Right lobe of liver (tissue), 6 donors: ENCODE measurements at regions not wholly inside any gene's neighbourhood (a gene's known extent, or its start where the extent isn't known, plus 50 kb on each side); places are given as distances from the start of the nearest gene placed in this dataset.

ENCODE experiments used
- ATAC-seq, 4 donors: fragments of 200-7000 bp; cut with Tn5 transposase; one replicate each; pipeline ENCODE4 v1.9.1; 2020; ENCODE audit warnings: mild to moderate bottlenecking in 4 of 4, moderate library complexity in 4 of 4
- DNase-seq, 3 donors: peaks; one replicate each; pipeline ENCODE4 v3.0.0-alpha.2; 2020
- H3K27ac ChIP-seq, 3 donors: fragments of 200-600 bp; one replicate each; pipeline ENCODE4 v1.8.0; 2022
- H3K27me3 ChIP-seq, 2 donors: fragments of 200-600 bp; one replicate each; pipeline ENCODE4 v1.8.0; 2022
- H3K36me3 ChIP-seq, 4 donors: fragments of 200-600 bp; sonication (generic) in 1 of 4; one replicate each; pipeline versions ENCODE4 v1.5.1 to v1.8.0; 2017 to 2022; ENCODE audit warnings: control low read depth in 1 of 4
- H3K4me1 ChIP-seq, 4 donors: fragments of 200-600 bp; sonication (generic) in 1 of 4; one replicate each; pipeline versions ENCODE4 v1.5.1 to v1.8.0; 2017 to 2022; ENCODE audit warnings: control low read depth in 1 of 4
- H3K4me3 ChIP-seq, 3 donors: fragments of 200-600 bp; one replicate each; pipeline ENCODE4 v1.8.0; 2022
- H3K9me3 ChIP-seq, 4 donors: fragments of 200-600 bp; sonication (generic) in 1 of 4; one replicate each; pipeline versions ENCODE4 v1.5.1 to v1.8.0; 2017 to 2022; ENCODE audit warnings: control low read depth in 1 of 4
- CTCF ChIP-seq, 4 donors: fragments of 200-600 bp in 3 of 4; fragments of 450-650 bp in 1 of 4; IDR thresholded peaks; one replicate each; pipeline versions ENCODE4 v1.5.1 to v1.8.0; 2016 to 2022; ENCODE audit warnings: antibody characterized with exemption in 4 of 4, mild to moderate bottlenecking in 2 of 4
- POLR2A ChIP-seq: fragments of 450-650 bp; IDR thresholded peaks from one replicate; pipeline ENCODE4 v1.6.1; 2017; ENCODE audit warnings: antibody characterized with exemption, mild to moderate bottlenecking
- WGBS: methylation state at CpG from one replicate; pipeline ENCODE4 v1.1.6; 2018; ENCODE audit warnings: low coverage, low lambda C conversion rate; ENCODE audit not compliant: insufficient coverage; ENCODE audit errors: missing lambda C conversion rate; 5-methylcytosine and 5-hydroxymethylcytosine counted together
- intact Hi-C, 2 donors: fragments of 100-400 bp; cut with DNase I; formaldehyde crosslinking; loops; one replicate each; pipeline versions ENCODE4 v1.11.2 to v1.14.1; 2022
- donor health status: DM: no; HTN: yes; CAD: no.
- donor health status: DM: no; HTN: no; CAD: no.
- donor health status: DM: no; HTN: no; CAD: no.
- donor health status: DM: no; HTN: yes; CAD: no.
- donor health status: DM: no; HTN: yes; CAD: no.

- no peaks in the 10 kb centered on the region for H3K9me3 ChIP-seq
- no peaks in the 10 kb centered on the region for H3K36me3 ChIP-seq
- TF ChIP-seq POLR2A = no peak
- no peak for TF ChIP-seq CTCF (IDR thresholded peaks at IDR 0.05)
- DNase-seq (no peak), ATAC-seq (no peak)
- no peaks in the 10 kb centered on the region for H3K27me3 ChIP-seq
- intact Hi-C loops = no loop called here
- H3K4me3 ChIP-seq = no peak overlapping the region
- H3K27ac ChIP-seq = no peak overlapping the region
- no peaks in the 10 kb centered on the region for H3K4me1 ChIP-seq
- 18% methylated on average over 1 of the region's 1 CpG for WGBS
Observed at GRCh38 chr4:188812644-188813043, 673.4 kb downstream of the TRIML1 start.

DNA sequence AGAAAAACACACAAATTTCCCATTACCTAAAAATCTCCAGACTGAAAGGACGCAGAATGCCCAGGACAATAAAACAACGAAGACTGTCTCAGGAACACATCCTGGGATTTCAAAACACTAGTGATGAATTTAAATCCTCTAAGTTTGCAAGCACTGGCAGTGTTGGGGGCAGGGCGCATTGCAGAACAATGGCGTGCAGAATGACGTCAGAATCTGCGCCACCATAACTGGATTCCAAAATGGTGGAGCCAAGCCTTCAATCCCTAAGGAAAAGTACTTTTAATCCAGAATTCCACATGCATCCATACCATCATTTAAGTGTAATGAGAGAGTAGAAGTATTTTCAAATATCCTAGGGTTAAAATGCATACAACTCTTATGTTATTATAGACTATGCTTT is 679.1 kb downstream of the TRIML1 start:
- no peak for ATAC-seq
- Histone ChIP-seq H3K27ac (no peak overlapping the region), H3K4me1 (no peaks in the 10 kb centered on the region), H3K4me3 (no peak overlapping the region), H3K27me3 (no peaks in the 10 kb centered on the region), H3K36me3 (no peaks in the 10 kb centered on the region), H3K9me3 (no peaks in the 10 kb centered on the region)
- WGBS = 63% methylated on average over 6 of the region's 6 CpGs
- intact Hi-C loops = no loop called here
- DNase-seq = no peak
- TF ChIP-seq POLR2A (no peak), CTCF (IDR thresholded peaks at IDR 0.05) (no peak)

DNA sequence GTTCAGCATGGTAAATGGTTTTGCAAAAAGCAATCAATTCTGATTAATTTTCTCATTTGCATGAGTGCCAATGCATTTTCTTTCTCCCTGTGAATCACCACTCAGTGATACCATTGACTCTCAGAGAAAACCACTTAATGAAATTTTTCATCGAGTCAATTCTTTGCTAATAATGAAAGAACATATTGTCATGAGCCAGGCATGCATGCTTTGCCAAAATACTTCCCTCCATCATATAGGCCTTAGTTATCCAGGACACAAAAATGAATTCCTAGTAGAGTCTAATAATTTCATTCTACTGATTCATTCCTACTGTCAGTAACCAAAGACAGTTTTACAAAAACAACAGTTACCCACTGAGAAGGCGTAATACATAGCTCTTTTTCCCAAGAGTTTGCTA is 680.0 kb downstream of the TRIML1 start:
- no peaks in the 10 kb centered on the region for H3K9me3 ChIP-seq
- WGBS = 34% methylated on average over 2 of the region's 2 CpGs
- DNase-seq = no peak
- no peaks in the 10 kb centered on the region for H3K27me3 ChIP-seq
- no peaks in the 10 kb centered on the region for H3K4me1 ChIP-seq
- H3K27ac ChIP-seq = no peak overlapping the region
- no peaks in the 10 kb centered on the region for H3K36me3 ChIP-seq
- ATAC-seq = no peak
- TF ChIP-seq POLR2A (no peak), CTCF (IDR thresholded peaks at IDR 0.05) (no peak)
- intact Hi-C loops = no loop called here
- H3K4me3 ChIP-seq = no peak overlapping the region

DNA sequence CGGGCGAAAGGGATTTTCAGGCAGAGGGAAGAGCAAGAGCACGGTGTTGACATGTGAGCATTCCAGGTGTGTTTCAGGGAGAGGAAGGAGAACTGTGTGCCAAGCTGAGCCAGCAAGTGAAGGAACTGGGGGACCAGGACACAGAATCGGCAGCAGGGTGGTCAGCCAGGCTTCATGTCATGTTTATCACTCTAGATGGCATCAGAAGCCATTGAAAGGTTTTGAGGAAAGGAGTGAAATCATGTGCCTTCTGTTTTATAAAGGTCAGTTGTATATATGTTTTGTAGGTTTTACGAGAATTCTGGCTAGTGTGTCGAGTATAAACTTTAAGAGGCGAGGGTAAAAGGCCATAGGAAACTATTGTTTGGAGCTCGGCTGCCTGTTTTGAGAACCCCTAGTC is 682.3 kb downstream of the TRIML1 start:
- no peak for DNase-seq
- intact Hi-C loops = loop anchor here in 1 of 2 donors (5.0 kb wide), 1 partner anchor 486 kb away; no protein-coding TSS in a partner anchor
- Histone ChIP-seq H3K9me3 (no peaks in the 10 kb centered on the region), H3K4me1 (no peaks in the 10 kb centered on the region), H3K4me3 (no peak overlapping the region), H3K27me3 (no peaks in the 10 kb centered on the region), H3K27ac (no peak overlapping the region), H3K36me3 (no peaks in the 10 kb centered on the region)
- no peak for TF ChIP-seq POLR2A
- WGBS = 42% methylated on average over 7 of the region's 8 CpGs
- no peak for ATAC-seq

DNA sequence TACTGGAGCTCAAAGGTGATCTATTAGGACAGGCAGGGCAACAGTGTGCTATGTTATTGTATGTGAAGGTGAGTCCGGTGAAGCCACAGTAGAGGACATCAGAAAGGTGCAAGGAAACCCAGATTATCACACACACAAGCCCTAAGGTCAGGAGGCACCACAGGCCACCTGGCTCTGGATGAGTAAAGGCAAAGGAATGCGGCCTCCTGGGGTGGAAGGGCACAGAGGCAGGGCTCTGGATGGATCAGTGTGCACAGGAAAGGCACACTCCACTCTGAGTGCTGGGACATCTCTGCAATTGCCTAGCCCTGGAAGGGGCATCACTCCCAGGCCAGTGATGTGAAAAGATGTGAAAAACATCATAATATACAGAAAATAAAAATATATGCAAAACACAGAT is 683.5 kb downstream of the TRIML1 start:
- Histone ChIP-seq H3K27me3 (no peaks in the 10 kb centered on the region), H3K4me3 (no peak overlapping the region), H3K4me1 (no peaks in the 10 kb centered on the region), H3K36me3 (no peaks in the 10 kb centered on the region), H3K27ac (no peak overlapping the region), H3K9me3 (no peaks in the 10 kb centered on the region)
- DNase-seq = no peak
- intact Hi-C loops = loop anchor here in 1 of 2 donors (5.0 kb wide), 1 partner anchor 485 kb away; no protein-coding TSS in a partner anchor
- no peak for TF ChIP-seq CTCF (IDR thresholded peaks at IDR 0.05)
- no peak for TF ChIP-seq POLR2A
- 43% methylated on average over 2 of the region's 2 CpGs for WGBS
- peak in 1 of 4 donors; percentile 41 for ATAC-seq
